Left lung (tissue), 4 donors: ENCODE measurements at regions not wholly inside any gene's neighbourhood (a gene's known extent, or its start where the extent isn't known, plus 50 kb on each side); places are given as distances from the start of the nearest gene placed in this dataset.
A peak's percentile ranks its signal among the peaks of the same experiment; 100 is the strongest.

Source experiments
- ATAC-seq: fragments of 200-7000 bp; cut with Tn5 transposase; one replicate; pipeline ENCODE4 v1.9.1; 2020; ENCODE audit warnings: moderate library complexity
- DNase-seq, 4 donors: peaks; one replicate each; pipeline ENCODE4 v3.0.0-alpha.2; 2013 to 2020
- H3K27ac ChIP-seq, 2 donors: fragments of 200-600 bp; sonication (generic) in 1 of 2; one replicate each; pipeline versions ENCODE4 v1.5.0 to v1.8.0; 2020 to 2021
- H3K27me3 ChIP-seq, 2 donors: fragments of 200-600 bp; sonication (generic) in 1 of 2; one replicate each; pipeline versions ENCODE4 v1.5.0 to v1.8.0; 2020 to 2021
- H3K36me3 ChIP-seq, 2 donors: fragments of 200-600 bp; sonication (generic) in 1 of 2; one replicate each; pipeline versions ENCODE4 v1.5.0 to v1.8.0; 2020 to 2021
- H3K4me1 ChIP-seq, 2 donors: fragments of 200-600 bp; one replicate each; pipeline ENCODE4 v1.8.0; 2021
- H3K4me3 ChIP-seq, 2 donors: fragments of 200-600 bp; sonication (generic) in 1 of 2; one replicate each; pipeline versions ENCODE4 v1.5.0 to v1.8.0; 2020 to 2021; ENCODE audit warnings: mild to moderate bottlenecking in 1 of 2
- H3K9me3 ChIP-seq, 2 donors: fragments of 200-600 bp; sonication (generic) in 1 of 2; one replicate each; pipeline versions ENCODE4 v1.5.0 to v1.8.0; 2020 to 2021
- CTCF ChIP-seq, 2 donors: fragments of 200-600 bp; sonication (generic) in 1 of 2; IDR thresholded peaks; one replicate each; pipeline versions ENCODE4 v1.5.0 to v1.8.0; 2021; ENCODE audit warnings: antibody characterized with exemption in 2 of 2
- intact Hi-C, 2 donors: fragments of 100-400 bp; cut with DNase I; formaldehyde crosslinking; loops; one replicate each; pipeline versions ENCODE4 v1.11.2 to v1.14.2; 2022
- donor health status: DM: no; HTN: yes; CAD: no.
- donor health status: DM: no; HTN: no; CAD: no.

GRCh38 chr6:19438566-19439353 is 398.4 kb upstream of the ID4 start:
- no peaks in the 10 kb centered on the region for H3K36me3 ChIP-seq
- no peaks in the 10 kb centered on the region for H3K4me1 ChIP-seq
- no peak overlapping the region for H3K27ac ChIP-seq
- intact Hi-C loops, result no loop called here
- DNase-seq (peak in 1 of 4 donors; percentile 45), ATAC-seq (peak; percentile 66)
- no peak for TF ChIP-seq CTCF (IDR thresholded peaks at IDR 0.05)
- peaks cover 0 to 2% of the 10 kb centered on the region in 2 donors for H3K9me3 ChIP-seq
- H3K4me3 ChIP-seq, result no peak overlapping the region
- no peaks in the 10 kb centered on the region for H3K27me3 ChIP-seq

- Histone ChIP-seq H3K4me1 (no peaks in the 10 kb centered on the region), H3K4me3 (no peak overlapping the region), H3K9me3 (no peaks in the 10 kb centered on the region), H3K36me3 (no peaks in the 10 kb centered on the region), H3K27ac (no peak overlapping the region), H3K27me3 (no peaks in the 10 kb centered on the region)
- DNase-seq, result peak in 2 of 4 donors; percentile 46 to 66
- TF ChIP-seq CTCF (IDR thresholded peaks at IDR 0.05), result no peak
- intact Hi-C loops, result no loop called here
- ATAC-seq, result peak; percentile 49
Measured at GRCh38 chr6:19440531-19440930, 396.6 kb upstream of the ID4 start.

- Histone ChIP-seq H3K27ac (no peak overlapping the region), H3K4me1 (no peaks in the 10 kb centered on the region), H3K4me3 (no peak overlapping the region), H3K9me3 (peaks cover 0 to 15% of the 10 kb centered on the region in 2 donors), H3K36me3 (no peaks in the 10 kb centered on the region), H3K27me3 (no peaks in the 10 kb centered on the region)
- TF ChIP-seq CTCF (IDR thresholded peaks at IDR 0.05), result no peak
- DNase-seq (no peak), ATAC-seq (no peak)
- intact Hi-C loops, result no loop called here
Measured at GRCh38 chr6:19443411-19443810, 393.8 kb upstream of the ID4 start.

GRCh38 chr6:19444041-19444440 is 393.1 kb upstream of the ID4 start:
- Histone ChIP-seq H3K4me1 (no peaks in the 10 kb centered on the region), H3K27me3 (no peaks in the 10 kb centered on the region), H3K36me3 (no peaks in the 10 kb centered on the region), H3K4me3 (no peak overlapping the region), H3K27ac (no peak overlapping the region), H3K9me3 (peaks cover 0 to 15% of the 10 kb centered on the region in 2 donors)
- DNase-seq (no peak), ATAC-seq (no peak)
- intact Hi-C loops, result no loop called here
- no peak for TF ChIP-seq CTCF (IDR thresholded peaks at IDR 0.05)

- intact Hi-C loops, result no loop called here
- TF ChIP-seq CTCF (IDR thresholded peaks at IDR 0.05), result no peak
- no peak for ATAC-seq
Measured at GRCh38 chr6:19444481-19444880, 392.7 kb upstream of the ID4 start.

More at GRCh38 chr6:19444481-19444880, 392.7 kb upstream of the ID4 start:
- Histone ChIP-seq H3K27ac (no peak overlapping the region), H3K27me3 (no peaks in the 10 kb centered on the region), H3K36me3 (no peaks in the 10 kb centered on the region), H3K9me3 (peaks cover 0 to 15% of the 10 kb centered on the region in 2 donors), H3K4me3 (no peak overlapping the region), H3K4me1 (no peaks in the 10 kb centered on the region)
- DNase-seq, result no peak
